Lung microvascular endothelial cell (primary cell): ENCODE measurements at regions not wholly inside any gene's neighbourhood (a gene's known extent, or its start where the extent isn't known, plus 50 kb on each side); places are given as distances from the start of the nearest gene placed in this dataset.
A peak's percentile ranks its signal among the peaks of the same experiment; 100 is the strongest.
"Not testable (repeated sequence)": the region's sequence is repeated elsewhere in the genome, so short reads cannot be mapped to it uniquely, and the experiment has no call there.

Source experiments
- DNase-seq, 2 donors: peaks; one replicate each; pipeline versions ENCODE4 v3.0.0 to v3.0.0-alpha.2; 2010; ENCODE audit warnings: low read depth in 2 of 2

GRCh38 chr9:115461280-115461679 lies 343.3 kb upstream of the TNC start:
- DNase-seq = no peak

- no peak for DNase-seq
Observed at GRCh38 chr9:115462623-115463022, 344.7 kb upstream of the TNC start.

GRCh38 chr9:115466756-115467155 lies 348.8 kb upstream of the TNC start:
- no peak for DNase-seq

GRCh38 chr9:115469841-115470240 lies 351.9 kb upstream of the TNC start:
- no peak for DNase-seq

GRCh38 chr9:115473032-115473431 lies 355.1 kb upstream of the TNC start:
- DNase-seq = not testable (repeated sequence)

GRCh38 chr9:115481769-115482168 lies 363.8 kb upstream of the TNC start:
- DNase-seq = no peak

- DNase-seq = no peak
Observed at GRCh38 chr9:115482747-115483146, 364.8 kb upstream of the TNC start.

GRCh38 chr9:115492869-115493268 lies 374.9 kb upstream of the TNC start:
- no peak for DNase-seq

GRCh38 chr9:115494393-115494792 lies 376.4 kb upstream of the TNC start:
- no peak for DNase-seq

GRCh38 chr9:115495052-115495635 lies 377.2 kb upstream of the TNC start:
- no peak for DNase-seq

GRCh38 chr9:115495836-115496235 lies 377.9 kb upstream of the TNC start:
- DNase-seq = no peak

GRCh38 chr9:115498303-115498702 lies 380.3 kb upstream of the TNC start:
- no peak for DNase-seq

GRCh38 chr9:115507148-115507547 lies 389.2 kb upstream of the TNC start:
- no peak for DNase-seq

GRCh38 chr9:115513148-115513547 lies 395.2 kb upstream of the TNC start:
- DNase-seq = no peak

- no peak for DNase-seq
Observed at GRCh38 chr9:115514454-115514853, 396.5 kb upstream of the TNC start.

- no peak for DNase-seq
Observed at GRCh38 chr9:115517335-115518075, 399.5 kb upstream of the TNC start.

- DNase-seq = no peak
Observed at GRCh38 chr9:115520646-115521045, 402.7 kb upstream of the TNC start.

GRCh38 chr9:115522912-115523311 lies 405.0 kb upstream of the TNC start:
- no peak for DNase-seq

GRCh38 chr9:115524453-115525059 lies 406.6 kb upstream of the TNC start:
- peak; percentile 7 to 24 for DNase-seq

- DNase-seq = no peak
Observed at GRCh38 chr9:115525111-115526058, 407.4 kb upstream of the TNC start.

- no peak for DNase-seq
Observed at GRCh38 chr9:115531410-115532125, 413.6 kb upstream of the TNC start.
